G401 (cell line): ENCODE measurements at regions not wholly inside any gene's neighbourhood (a gene's known extent, or its start where the extent isn't known, plus 50 kb on each side); places are given as distances from the start of the nearest gene placed in this dataset.
"Not testable (repeated sequence)": the region's sequence is repeated elsewhere in the genome, so short reads cannot be mapped to it uniquely, and the experiment has no call there.

ENCODE experiments used
- DNase-seq: peaks from one replicate; pipeline ENCODE4 v3.0.0-alpha.2; 2015; ENCODE audit warnings: low spot score
- in situ Hi-C: cut with HindIII; loops from 2 replicates; pipeline ENCODE4 v1.10.0; 2016; ENCODE audit warnings: low sequenced_read_pairs, mixed read lengths

DNA sequence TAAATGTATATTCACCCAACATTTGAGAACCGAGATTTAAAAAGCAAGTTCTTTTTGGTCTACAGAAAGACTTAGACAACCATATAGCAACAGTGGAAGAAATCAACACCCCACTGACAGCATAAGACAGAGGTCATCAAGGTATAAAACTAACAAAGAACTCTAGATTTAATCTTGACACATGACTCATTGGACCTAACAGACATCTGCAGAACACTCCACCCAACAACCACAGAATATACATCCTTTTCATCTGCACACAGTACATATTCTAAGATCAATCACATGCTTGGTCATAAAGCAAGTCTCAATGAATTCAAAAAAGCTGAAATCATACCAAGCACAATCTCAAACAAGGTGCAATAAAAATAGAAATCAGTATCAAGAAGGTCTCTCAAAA lies 65.8 kb downstream of the SPIN4 start:
- in situ Hi-C loops = no loop called here
- DNase-seq = no peak

DNA sequence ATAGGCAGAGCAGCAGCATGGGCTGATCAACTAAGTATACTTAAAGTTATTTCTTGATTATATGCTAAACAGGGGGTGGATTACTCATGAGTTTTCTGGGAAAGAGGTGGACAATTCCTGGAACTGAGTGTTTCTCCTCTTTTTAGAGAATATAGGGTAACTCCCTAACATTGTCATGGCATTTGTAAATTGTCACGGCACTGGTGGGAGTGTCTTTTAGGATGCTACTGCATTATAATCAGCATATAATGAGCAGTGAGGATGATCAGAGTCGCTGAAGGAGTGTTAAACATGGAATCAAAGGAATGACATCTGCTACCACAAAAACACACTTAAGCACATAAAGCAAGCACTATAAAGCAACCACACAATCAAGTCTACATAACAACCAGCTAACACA lies 66.5 kb downstream of the SPIN4 start:
- no peak for DNase-seq
- in situ Hi-C loops = no loop called here

DNA sequence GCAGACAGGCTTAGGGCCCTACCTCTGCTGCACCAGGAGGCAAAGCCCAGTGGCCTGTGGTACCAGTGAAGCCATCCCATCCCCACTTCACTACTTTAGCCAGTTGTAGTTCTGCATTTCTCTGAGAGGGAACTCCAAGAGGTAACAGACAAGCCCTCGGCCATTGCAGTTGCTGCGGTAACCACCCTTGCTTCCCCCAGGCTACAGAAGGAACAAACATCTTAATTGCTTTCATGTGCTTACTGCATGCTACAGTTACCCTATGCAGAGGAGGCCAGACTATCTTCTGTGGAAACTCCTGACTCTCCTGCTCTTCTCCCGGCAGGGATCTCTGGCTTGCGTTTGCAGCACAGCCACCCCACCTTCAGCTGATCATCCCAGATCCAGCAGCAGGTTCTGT lies 67.8 kb downstream of the SPIN4 start:
- in situ Hi-C loops = no loop called here
- DNase-seq = no peak

DNA sequence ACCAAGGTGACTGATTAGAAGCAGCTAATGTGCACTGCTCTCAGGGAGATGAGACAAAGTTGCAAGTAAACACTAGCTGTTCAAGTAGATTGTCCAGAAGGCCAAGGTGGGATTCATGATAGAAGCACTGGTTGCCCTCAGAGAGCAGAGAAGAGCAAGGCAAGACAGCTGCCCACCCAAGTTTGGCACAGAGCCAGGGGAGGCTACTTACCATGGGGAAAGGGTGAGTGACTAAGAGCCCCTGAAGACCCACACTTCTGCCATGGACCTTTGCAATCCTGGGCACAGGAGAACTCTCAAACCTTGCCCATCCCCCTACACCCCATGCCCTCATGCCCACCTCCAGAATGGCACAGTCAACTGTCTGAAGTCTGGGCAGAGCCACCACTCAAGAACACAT lies 68.3 kb downstream of the SPIN4 start:
- DNase-seq = no peak
- in situ Hi-C loops = no loop called here

DNA sequence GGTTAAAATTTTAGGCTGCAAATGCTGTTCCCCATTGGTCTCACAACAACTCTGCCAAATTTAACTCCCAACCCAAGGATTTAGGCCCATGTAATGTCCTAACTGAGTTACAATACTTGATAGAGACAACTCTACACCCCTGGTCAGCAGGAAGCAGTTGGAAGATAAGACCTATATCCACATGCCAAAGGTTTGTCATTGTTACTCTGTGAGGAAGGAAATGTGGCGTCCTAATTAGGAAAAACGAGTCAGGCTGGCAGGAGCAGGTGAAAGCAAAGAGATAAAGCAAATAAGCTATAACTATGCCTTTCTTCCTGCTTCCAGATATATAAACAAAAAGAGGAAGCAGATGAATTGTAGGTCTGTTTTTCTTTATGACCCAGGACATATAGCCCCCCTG lies 69.1 kb downstream of the SPIN4 start:
- in situ Hi-C loops = no loop called here
- no peak for DNase-seq

DNA sequence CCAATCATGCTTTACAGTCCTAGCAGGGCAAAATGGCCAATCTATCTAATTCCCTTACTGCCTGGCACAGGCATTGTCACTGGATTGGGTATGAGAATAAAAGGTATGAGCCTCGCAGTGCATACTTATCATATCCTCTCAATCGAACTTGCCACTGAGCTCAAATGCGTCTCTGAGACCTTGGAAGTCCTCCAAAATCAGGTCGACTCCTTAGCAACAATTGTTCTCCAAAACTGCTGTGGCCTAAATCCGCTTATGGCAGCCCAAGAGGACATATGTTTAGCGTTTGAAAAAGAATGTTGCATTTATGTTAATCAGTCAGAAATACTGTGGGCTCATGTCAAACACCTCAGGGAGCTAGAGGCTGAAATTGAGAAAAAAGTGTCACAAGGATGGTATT lies 69.7 kb downstream of the SPIN4 start:
- in situ Hi-C loops = no loop called here
- peak; percentile 8 for DNase-seq

DNA sequence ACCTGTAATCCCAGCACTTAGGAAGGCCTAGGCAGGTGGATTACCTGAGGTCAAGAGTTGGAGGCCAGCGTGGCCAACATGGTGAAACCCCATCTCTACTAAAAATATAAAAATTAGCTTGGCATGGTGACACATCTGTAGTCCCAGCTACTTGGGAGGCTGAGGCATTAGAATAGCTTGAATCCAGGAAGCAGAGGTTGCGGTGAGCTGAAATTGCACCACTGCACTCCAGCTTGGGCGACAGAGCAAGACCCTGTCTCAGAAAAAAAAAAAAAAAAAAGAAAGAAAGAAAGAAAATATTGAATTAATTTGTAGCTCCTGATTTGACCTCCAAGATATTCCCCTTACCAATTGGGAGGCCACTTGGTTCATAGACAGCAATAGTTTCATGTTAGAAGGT lies 73.7 kb downstream of the SPIN4 start:
- DNase-seq, in situ Hi-C loops: not testable (repeated sequence)

DNA sequence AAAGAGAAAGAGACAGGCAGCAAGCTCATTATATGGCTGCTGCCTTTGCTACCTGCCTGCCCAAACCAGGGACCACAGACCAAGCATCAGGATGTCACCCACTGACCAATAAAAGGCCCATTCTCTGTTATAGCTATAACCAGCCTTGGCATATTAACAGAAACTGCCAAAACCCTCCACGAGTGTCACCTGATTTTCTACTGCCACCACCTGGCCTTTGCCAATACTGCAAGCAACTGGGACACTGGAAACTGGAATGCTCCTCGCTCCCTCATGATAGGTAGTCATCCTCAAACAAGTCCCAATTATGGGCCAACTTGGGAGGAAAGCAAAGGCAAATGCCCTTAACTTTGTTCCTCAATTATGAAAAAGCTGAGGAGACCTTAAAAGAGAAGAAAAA lies 76.0 kb downstream of the SPIN4 start:
- peak; percentile 13 for DNase-seq
- in situ Hi-C loops = no loop called here

DNA sequence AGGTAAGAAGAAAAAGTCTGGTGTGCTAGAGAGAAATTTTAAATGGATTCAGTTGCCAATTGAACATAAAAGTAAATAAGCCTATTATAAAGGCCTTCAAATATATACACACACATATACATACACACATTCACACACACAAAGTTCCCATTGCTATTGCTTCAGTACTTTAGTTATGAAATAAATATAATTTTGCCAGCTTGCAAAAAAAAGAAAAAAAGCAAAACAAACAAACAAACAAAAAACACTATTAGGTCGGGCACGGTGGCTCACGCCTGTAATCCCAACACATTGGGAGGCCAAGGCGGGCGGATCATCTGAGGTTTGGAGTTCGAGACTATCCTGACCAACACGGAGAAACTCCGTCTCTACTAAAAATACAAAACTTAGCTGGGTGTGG lies 80.3 kb downstream of the SPIN4 start:
- no peak for DNase-seq
- in situ Hi-C loops = no loop called here

DNA sequence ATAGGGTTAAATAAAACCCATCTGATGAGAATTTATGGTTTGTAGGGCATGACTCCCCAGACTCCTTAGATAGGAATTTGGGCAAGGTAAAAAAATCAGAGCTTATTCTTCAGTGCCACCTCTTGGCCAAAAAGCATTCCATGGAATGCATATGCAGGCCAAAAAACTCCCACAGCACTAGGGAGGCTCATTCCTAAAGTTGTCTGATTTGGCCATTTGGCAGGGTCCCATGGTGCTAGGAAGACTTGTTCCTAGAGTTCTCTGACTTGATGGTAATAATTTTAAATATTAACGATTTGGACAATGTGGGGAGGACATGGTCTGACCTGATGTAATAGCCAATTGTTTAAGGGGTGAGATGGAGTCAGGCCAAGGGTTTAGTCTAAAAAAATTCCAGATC lies 93.0 kb downstream of the SPIN4 start:
- no peak for DNase-seq
- in situ Hi-C loops = no loop called here

DNA sequence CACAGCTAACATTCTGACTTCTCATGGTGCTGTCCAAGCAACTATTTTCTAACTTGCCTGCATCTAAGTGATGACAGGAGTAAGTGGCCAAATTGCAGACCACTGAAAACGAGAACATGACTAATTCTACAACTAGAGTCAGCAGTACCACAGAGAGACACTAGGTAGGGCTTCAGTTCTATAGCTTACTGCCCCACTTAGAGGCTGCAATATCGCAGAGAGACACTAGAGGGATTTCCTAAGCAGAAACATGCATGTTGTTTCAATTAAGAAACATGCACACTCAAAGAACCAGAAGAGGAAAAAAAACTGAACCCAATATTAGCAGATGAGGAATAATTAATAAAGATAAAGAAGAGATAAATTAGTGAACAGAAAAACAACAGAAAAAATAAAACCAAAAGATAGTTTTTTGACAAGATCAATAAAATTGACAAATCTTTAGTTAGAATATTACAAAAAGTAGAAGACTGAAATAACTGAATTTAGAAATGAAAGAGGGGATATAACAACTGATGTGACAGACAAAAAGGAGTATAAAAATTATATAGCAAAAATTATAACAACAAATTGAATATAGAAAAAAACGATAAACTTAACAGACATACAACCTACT lies 100.8 kb downstream of the SPIN4 start:
- in situ Hi-C loops = no loop called here
- peak; percentile 59 for DNase-seq

DNA sequence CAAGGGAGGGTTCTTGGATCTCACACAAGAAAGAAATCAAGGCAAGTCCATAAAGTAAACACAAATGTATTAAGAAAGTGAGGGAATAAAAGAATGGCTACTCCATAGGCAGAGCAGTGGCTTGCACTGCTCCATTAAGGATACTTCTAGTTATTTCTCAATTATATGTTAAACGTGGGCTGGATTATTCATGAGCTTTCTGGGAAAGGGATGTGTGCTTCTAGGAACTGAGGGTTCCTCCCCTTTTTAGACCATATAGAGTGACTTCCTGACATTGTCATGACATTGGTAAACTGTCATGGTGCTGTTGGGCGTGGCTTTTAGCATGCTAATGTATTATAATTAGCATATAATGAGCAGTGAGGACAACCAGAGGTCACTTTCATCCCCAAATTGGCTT lies 108.4 kb downstream of the SPIN4 start:
- in situ Hi-C loops, DNase-seq: not testable (repeated sequence)

DNA sequence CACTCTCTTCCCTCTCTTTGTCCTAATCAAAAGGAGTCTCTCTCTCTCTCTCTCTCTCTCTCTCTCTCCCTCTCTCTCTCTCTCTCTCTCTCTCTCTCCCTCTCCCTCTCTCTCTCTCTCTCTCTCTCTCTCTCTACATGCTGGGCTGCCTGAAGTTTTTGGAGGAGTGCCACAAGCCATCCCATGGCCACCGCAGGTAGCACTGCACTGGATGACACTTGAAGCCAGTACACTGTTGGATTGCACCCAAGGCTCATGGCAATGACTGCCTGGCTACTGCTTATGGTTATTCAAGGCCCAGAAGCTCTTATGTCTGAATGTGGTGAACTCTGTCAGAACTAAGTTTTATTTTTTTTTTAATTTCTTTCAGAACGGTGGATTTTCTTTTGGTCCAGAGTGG lies 115.2 kb downstream of the SPIN4 start:
- in situ Hi-C loops, DNase-seq: not testable (repeated sequence)

DNA sequence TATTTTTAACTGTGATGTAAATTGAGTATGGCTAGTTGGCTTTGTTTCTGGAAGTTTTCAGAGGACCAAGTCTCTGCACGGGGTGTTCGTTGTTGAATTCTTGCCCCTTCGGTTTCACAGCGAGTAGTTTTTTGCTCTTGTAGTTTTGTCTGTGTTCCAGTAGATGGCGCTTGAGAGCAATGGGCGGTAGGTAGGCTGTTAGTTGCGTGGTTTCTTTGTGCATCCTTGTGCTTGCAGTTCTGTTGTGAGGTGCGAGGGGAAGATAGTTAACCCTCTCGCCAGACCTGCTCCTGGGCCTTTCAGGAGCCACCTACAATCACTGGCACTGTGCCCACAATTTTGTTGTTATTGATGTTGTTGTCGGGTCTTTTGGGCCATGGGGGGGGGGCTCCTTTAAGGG lies 118.1 kb downstream of the SPIN4 start:
- in situ Hi-C loops, DNase-seq: not testable (repeated sequence)

DNA sequence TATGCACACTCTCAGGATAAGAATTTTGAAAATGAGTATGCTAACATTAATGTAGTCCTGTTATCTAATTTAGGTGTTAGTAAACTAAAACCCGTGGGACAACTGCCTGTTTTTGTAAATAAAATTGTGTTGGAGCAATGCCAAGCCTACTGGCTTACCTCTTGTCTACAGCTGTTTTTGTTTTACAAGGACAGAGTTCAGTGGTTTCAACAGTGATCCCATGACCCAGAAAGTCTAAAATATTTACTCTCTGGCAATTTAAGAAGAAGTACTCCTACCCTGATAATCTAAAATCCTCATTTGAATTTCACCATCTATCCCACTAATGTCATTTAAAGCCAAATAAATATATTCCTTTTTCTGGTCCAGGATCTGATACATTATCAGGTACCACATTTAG lies 132.9 kb downstream of the SPIN4 start:
- DNase-seq, in situ Hi-C loops: not testable (repeated sequence)

DNA sequence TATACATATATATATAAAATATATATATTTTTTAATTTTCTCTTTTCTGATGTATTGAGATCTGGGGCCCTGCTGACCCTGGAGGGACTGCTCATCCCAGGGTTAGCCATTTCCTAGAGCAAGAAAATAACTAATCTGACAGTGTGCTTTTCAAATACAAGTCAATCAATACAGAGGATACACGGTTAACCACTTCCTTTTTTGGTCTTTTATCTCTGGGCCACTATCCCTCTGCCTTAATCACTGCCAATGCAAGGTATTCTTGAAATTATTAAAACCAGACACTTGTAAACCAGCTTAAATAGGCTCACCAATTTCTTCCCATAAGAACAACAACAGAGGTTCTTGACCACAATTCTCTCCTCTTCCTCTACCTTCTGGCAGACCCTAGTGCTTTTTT lies 133.6 kb downstream of the SPIN4 start:
- in situ Hi-C loops, DNase-seq: not testable (repeated sequence)

DNA sequence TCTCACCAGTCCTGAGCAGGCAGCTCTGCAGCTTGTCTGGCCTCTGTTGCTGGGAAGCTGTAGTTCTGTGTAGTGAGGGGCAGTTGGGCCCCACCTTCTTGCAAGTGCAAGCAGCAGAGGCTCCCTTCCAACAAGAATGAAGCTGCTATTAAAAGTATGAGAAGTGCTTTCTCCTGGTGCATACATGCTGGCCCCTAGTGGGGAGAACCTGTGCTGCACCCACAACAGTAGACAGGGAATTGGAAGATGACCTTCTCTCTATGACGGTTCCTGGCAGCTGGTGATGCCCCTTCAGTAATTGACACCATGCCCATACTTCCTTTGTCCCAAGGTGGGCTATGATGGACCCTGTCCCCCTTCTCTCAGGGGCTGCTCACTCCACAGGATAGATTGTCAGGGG lies 141.5 kb downstream of the SPIN4 start:
- not testable (repeated sequence) for DNase-seq

DNA sequence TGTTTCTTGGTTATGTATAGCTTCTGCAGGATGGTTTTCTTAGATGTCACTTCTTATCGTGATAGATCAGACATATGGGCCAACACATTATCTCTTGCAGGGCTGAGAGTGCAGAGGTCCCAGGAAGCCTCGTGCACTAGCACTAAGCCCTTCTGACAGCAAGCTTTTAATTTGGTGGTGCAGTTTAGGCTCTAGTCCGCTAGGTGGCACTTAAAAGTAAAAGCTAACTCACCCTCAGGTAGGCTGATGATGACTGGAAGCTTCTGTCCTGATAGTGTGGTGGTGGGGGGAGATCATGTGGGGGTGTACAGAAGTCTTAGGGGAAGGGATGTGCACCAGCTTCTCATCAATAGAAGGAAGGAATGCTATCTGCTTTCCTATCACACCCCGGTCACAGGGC lies 142.0 kb downstream of the SPIN4 start:
- in situ Hi-C loops, DNase-seq: not testable (repeated sequence)

More for the DNA sequence above, 141.5 kb downstream of the SPIN4 start:
- in situ Hi-C loops = not testable (repeated sequence)

DNA sequence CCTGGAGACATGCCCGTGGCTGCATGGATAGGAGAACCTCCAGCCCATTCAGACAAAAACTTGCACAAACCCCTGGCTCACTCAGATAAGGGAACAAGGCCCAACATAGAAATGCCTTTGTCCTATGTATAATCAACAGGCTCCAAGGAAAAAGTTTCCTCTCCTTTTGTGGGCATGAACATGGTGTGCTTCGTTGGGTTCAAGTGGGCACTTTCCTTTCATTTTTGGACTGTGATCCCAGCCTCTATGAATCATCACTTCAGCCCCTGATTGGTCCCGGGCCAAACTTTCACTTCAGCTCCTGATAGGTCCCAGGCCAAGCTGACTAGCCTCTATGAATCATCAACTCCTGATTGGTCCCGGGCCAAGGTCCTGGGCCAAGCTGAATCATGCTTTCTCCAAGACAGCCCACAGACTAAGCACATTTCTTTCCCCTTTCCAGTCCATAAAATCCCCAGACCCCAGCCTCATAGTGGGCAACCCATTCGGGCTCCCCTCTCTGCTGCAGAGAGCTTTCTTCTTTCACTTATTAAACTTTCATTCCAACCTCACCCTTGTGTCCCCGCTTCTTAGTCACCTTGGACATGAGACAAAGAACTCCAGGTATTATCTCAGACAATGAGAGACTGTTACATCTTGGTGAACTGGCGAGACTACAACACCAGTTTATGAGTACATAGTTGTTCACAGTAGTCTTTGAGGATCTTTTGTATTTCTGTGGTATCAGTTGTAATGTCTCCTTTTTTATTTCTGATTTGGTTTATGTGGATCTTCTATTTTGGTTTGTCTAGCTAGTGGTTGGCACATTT lies 146.7 kb downstream of the SPIN4 start:
- in situ Hi-C loops, DNase-seq: not testable (repeated sequence)

DNA sequence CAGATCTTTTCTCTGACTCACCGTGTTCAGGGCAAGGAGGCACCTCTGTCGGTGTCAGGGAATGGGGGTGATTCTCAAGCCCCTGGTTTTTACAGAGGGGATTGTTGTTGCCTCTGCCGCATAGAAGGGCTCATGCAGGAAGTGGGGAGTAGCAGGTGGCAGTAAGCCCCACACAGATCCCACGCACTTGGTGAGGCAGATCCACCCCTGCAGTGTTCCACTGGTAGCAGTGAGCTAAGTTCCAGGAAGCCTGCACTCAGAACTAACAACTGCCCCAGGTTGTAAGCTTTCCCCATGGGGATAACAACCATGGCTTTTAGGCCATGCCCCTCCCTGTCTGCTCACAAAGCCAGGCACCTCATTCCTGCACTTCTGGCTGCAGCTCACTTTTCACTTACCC lies 149.1 kb downstream of the SPIN4 start:
- DNase-seq, in situ Hi-C loops: not testable (repeated sequence)

DNA sequence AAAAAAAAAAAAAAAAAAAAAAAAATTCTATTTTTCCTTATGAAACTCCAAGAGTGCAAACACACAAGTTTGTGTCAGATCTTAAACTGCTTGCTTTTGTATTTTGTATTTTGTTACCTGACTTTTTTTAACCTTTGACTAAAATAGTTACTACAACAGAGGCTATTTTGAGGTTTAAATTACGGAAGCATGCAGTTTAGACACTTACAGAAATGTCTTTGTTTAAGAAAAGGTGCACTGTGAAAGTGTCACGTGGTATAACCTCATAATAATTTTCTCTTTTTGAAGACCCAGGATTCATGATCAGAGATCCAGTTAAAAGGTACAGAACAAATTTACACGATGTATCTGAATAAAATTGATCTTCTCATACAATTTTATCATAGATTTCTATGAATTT lies 152.4 kb downstream of the SPIN4 start:
- in situ Hi-C loops, DNase-seq: not testable (repeated sequence)
